ENCODE measurements at regions not wholly inside any gene's neighbourhood (a gene's known extent, or its start where the extent isn't known, plus 50 kb on each side); places are given as distances from the start of the nearest gene placed in this dataset.
"Not testable (repeated sequence)": the region's sequence is repeated elsewhere in the genome, so short reads cannot be mapped to it uniquely, and the experiment has no call there.

- no peak for DNase-seq
Measured at GRCh38 chr10:30531751-30532530, 97.6 kb downstream of the LYZL2 start.

GRCh38 chr10:30529373-30529998 is 95.5 kb downstream of the MAP3K8 start:
- DNase-seq: peak; percentile 87

- DNase-seq: peak; percentile 33
Measured at GRCh38 chr10:30528429-30528786, 94.4 kb downstream of the MAP3K8 start.

GRCh38 chr10:30527623-30528428 is 93.8 kb downstream of the MAP3K8 start:
- DNase-seq: no peak

GRCh38 chr10:30522661-30523078 is 88.7 kb downstream of the MAP3K8 start:
- not testable (repeated sequence) for DNase-seq

GRCh38 chr10:30518907-30519306 is 84.9 kb downstream of the MAP3K8 start:
- no peak for DNase-seq

Data from activated CD4-positive, alpha-beta T cell treated with anti-CD3 and anti-CD28 coated beads, Interleukin-2, amount 50 U/mL, for 16 hours (primary cell).